ENCODE measurements at regions not wholly inside any gene's neighbourhood (a gene's known extent, or its start where the extent isn't known, plus 50 kb on each side); places are given as distances from the start of the nearest gene placed in this dataset.

DNA sequence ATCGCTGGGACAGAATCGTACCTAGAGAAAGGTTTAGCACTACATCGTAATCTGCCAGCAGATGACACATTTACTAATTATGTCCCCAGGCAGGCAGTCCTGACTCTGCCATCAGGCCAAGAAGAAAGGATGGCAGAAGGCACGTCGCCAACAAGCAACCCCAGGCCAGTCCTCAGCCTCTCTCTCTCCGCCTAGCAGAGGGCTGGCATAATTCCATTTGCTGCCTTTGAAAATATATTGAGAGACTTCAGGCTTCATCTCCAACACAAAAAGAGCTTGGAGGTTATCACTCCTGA is 1517.0 kb downstream of the TBC1D22A start:
- DNase-seq (ENCODE audit: low spot score), result no peak

DNA sequence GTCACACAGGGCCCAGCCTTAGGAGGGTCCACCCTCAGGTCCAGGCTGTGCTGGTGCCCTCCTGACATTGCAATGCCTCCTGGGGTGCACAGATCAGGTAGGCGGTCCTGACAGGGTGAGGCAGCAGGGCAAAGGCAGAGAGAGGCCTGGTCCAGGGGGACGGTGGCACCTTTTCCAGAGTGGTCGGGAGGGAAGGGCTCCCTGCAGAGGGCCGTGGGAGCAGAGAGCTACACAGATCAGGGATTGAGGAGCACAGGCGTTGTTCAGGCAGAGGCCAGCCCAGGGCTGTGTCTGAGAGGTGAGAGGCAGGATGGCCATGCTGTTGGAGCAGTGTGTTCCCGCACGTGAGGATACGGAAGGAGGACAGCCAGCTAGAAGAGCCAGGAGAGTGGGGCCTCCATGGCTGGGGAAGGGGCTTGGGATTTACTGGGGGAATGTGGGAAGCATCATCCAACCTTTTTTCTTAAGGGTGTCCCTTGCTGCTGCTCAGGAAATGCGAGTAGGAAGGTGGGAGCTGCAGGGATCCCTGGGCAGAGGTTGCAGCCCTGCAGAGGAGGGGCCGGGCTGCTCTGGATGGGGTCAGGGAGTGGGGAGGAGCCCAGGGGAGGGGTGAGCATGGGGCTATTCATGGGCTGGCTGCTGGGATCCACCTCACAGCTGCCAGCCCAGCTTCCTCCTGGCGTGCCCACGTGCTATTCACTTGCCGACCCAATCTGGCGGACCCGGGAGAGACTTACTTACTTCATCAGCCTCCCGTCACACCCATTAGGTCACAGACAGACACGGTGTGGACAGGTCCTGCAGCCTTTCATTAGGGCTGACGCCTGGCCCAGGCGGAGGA is 1516.4 kb downstream of the TBC1D22A start:
- no peak for DNase-seq (ENCODE audit: low spot score)

DNA sequence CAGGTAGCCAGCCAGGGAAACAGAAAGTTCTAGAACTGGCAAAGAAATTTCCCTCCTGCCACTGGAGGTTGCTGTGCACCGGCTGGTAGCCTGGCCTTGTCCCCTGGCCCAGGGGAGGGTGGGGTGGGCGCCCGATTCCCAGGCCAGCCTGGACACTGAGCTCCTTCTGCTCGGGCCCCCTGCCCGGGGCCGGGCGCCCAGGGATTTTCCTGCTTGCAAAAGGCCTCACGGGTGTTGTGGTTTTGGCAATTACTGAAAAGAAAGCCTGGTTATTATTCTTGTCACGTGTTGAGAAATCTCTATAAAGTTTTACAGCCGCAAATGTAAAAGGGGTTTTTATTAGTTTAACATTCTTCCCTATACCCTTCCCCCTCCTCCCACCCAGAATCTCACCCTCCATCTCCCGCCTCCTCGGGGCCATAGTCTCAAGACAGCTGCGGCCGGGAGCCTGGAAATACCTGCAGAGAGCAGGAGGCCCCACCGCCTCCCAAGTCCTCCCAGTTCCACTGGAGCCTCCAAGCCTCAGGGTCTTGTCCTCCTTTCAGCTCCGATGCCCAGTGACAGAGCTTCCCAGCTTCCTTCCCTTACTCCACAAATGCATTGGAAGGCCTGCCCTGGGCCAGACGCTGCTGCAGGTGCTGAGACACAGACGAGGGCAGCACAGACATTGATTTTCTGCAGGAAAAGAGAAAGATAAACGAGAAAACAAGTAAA is 1515.6 kb downstream of the TBC1D22A start:
- peak; percentile 65 for DNase-seq (ENCODE audit: low spot score)

DNA sequence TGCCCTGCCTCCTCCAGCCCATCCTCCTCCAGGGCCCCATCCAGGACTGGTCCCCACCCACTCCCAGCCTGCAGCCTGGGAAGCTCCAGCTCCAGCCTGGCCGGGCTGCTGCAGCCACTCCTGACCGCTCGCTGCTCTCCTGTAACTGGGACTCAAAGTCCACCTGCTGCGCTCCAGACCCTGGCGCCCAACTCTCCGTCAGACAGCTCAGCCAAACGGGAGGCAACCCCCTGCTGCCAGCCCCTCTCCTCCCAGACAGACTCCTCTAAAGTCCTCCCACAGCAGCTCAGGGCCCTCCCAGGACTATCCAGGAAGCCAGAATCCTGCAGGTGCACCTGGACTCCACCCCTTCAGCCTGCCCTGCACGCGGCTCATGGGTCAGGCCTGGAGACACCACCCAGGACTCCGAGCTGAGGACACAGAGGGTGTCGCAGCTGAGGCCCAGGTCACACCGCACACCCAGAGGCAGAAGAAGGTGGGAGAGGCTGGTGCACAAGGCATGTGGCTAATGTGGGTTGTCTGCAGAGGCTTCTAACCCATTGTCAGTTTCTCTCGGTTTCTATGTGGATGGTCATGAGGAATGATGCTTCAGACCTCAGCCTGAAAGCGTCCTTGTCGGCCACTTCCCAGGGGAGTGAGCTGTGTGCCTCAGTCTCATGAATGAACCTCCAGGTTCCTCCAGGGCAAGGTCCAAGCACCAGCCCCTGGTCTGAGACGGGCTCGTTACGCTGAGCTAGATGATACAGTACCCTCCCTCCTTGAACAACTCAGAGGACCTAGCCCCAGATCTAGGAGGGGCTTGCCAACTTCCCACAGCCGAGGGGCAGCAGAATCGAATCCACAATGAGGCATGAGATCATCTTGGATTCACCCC is 1514.8 kb downstream of the TBC1D22A start:
- DNase-seq (ENCODE audit: low spot score), result no peak

DNA sequence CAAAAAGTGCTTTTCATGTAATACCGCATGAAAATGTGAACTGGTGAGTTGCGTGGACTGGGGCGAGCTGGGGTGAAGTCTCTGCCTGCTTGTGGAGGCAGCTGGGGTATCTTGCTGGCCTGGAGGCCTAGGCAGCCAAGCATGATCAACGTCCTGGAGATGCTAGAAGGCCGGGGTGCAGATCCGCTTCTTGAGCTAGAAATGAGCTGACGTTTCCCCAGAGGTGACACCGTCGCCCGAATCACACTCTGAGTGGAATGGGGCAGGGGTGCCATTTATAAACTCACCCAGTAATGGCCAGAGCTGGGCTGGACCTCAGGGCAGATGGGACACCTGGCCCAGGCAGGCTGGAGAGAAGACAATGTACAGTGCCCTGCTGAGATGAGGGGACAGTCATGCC is 1513.0 kb downstream of the TBC1D22A start:
- DNase-seq (ENCODE audit: low spot score), result no peak

DNA sequence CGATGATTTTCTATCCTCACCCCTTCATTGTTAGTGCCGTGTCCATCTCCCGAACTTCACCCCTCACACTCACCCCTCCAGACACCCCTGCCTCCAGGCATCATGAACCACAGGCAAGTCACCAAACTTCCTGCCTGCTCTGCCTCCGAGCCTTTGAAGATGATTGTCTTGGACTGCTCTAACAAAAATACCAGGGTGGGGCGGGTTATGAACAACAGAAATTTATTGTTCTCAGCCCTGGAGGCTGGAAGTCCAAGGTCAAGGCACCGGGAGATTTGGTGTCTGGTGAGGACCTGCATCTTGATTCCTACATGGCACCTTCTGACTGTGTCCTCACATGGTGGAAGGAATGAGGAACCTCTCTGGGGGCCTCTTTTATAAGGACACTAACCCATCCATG is 1508.3 kb downstream of the TBC1D22A start:
- no peak for DNase-seq (ENCODE audit: low spot score)

DNA sequence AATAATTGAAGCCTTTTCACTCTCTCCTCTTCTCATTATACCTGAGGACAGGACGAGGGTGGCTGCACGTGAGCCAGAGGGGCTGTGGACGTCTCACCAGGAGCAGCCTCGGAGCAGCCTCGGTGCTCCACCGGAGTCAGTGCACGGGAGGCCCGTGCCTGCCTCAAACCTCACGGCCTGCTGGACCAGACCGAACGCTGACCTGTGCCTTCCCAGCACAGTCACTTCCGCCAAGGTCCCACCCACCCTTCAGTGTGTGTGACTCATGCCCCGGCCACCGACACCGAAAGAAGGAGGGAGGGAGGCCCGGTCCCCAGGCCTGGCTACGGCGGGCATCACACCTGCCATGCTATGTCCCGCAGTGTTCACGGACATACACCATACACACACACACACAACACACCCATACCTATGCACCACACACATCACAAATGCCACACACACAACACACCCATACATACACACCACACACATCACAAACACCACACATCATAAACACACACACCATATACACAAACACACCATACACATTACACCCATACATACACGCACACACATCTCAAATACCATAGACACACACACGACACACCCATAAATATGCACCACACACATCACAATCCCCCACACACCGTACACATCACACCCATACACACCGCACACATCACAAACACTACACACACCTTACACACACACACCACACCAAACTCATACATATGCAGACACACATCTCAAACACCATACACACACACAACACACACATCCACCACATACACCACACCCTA is 1506.5 kb downstream of the TBC1D22A start:
- DNase-seq (ENCODE audit: low spot score), result no peak

DNA sequence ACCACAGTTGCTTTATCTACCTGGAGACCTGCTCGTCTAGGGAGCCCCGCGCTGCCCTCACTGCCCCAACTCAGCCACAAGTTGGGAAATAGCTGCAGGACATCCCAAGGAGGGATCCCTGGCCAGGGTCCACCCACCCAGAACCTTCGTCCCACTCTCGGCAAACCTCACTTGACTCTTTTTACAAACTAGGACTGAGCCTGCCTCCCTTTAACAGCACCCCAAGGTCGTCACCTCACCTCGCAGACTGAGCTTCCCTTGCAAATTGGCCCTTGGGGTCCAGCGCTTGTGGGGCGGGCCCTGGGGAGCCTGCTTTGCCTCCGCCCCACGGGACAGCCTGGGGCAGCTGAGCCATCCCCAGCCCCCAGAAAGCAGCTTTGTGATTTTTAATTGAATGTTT is 1505.8 kb downstream of the TBC1D22A start:
- DNase-seq (ENCODE audit: low spot score), result no peak

DNA sequence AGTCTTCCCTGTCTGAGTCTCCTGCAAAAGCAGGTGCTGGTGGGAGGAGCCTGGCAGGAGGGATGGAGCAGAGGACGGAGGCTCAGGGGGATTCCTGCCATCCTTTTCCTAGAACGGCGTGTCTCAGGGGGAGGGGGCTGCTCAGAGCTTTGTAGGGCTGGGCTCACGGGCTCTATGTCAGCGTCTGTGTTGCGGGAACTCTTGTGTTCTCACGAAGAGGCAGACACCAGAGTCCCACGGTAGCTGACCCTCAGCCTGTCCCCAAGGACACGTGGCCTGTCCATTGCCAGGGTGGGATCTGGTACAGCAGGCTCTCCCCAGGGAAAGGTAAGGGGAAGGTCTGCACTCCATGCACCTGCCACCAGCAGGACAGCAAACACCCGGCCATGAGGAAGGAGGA is 1505.2 kb downstream of the TBC1D22A start:
- DNase-seq (ENCODE audit: low spot score), result no peak

DNA sequence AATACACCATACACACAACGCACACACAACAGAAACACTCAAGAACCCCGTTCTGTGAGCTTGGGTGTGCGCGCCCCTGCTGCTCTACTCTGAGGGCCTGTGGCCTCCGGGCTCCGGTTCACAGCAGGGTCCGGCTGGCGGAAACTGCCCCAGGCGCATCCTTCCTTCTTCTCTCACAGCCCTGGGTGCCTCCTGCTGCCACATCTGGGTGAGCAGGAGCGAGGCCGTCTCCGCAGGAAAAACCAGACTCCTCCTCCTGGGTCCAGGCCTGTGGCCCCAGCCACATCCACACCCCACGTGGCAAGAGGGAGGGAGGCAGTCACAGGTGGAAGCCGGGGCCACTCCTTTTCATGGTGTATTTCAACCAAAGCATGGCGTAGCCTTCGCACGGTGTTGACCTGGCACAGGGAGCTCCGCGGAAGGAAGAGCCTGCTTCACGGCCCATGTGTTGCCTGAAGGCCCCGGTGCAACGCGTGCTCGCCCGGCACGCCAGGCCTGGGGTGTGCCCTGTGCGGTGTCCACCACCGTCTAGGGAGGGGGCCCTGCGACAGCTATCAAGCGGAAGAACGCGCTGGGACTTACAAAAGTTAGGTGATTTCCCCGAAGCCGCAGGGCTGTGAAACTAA is 1502.7 kb downstream of the TBC1D22A start:
- no peak for DNase-seq (ENCODE audit: low spot score)

DNA sequence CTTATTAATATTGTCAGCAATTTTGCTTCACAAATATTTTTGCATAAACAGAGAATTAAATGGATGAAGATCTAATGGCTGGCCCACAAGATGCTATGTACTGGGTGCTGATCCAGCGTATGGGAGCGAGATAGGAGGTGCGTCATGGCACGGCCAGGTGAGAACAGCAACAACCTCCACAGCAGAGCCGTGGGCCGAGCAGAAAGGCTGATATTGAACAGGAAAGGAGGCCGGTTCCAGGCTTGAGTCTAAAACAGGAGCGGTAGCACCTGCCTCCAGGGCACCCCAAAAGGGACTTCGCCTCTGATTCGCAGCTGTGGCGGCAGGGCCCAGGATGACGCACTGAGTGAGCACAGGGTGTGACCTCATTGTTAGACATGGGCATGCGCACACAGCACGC is 1502.1 kb downstream of the TBC1D22A start:
- no peak for DNase-seq (ENCODE audit: low spot score)

DNA sequence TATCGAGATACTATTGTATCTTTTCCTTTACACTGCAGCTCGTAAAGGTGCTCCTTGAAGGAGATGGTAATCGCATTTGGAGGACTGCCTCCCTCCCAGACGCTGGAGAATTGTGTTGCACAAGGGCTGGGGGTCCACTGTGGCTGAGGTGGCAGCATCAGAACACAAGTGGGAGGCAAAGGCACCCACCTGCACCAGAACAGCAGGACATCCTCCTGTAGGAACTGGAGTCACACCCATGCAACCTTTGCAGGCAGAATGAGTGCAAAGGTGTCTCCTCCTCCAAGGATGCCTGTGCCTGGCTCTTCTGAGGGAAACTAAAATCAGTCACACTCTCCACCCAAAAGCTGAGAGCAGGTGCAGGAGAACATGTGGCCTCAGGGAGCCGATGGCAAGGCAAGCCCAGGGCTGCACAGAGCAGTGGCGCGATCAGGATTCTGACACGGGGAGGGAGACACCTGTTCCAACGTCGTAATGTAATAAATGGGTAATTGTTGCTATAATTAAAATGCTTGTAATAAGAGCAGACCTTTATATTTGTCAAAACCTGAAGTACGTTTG is 1501.4 kb downstream of the TBC1D22A start:
- DNase-seq (ENCODE audit: low spot score), result no peak

DNA sequence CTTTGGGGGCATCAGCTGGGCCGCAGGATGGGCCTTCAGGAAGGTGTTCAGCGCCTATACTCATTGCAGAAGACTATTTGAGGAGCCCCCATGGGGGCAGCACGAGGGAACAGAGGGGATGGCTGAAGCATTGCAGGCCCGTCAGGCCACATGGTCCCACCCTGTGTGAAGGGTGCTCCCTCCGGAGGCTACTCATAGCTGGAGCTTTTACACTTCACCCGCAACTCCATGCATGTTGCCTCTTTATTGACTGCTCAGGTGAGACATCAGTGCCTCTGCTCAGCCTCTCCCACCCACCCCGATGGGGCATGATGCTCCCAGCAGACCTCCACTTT is 1500.9 kb downstream of the TBC1D22A start:
- no peak for DNase-seq (ENCODE audit: low spot score)

DNA sequence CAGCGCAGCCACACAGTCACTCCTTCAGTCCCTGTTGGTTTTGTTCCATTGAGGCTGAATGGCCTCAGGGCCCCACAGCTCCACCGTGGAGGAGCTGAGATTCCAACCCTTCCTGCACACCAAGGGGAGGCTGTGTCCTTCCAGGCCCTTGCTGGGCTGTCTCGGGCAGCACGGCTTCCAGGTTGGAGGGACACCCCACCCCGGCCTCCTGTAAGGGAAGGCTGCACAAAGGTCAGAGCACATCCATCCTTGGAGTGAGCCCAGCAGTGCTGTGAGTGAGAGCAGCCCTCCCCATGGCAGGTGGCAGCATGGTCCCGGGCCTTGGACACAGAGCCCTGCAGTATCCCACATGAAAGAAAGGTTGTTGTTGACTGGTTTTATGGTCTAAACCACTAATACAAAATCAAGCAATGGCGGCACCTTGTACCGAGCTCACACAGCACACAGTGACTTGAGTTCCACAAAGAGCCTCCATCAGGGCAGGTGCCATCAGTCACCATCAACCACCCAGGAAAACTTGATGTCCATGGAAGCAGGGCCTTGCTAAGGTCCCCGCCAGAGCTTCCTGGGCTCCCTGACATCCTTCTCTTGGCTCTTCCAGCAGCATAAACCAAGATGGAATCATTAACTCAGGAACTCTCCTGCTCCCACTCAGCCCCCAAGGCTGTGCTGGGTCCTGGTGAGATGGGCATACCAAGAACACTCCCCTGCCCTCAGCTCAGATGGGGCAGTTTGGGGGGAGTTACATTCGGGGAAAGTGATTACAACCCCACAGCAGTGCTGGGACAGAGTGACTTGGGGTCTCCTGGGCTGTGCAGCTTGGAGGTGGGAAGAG is 1500.4 kb downstream of the TBC1D22A start:
- DNase-seq (ENCODE audit: low spot score), result no peak

DNA sequence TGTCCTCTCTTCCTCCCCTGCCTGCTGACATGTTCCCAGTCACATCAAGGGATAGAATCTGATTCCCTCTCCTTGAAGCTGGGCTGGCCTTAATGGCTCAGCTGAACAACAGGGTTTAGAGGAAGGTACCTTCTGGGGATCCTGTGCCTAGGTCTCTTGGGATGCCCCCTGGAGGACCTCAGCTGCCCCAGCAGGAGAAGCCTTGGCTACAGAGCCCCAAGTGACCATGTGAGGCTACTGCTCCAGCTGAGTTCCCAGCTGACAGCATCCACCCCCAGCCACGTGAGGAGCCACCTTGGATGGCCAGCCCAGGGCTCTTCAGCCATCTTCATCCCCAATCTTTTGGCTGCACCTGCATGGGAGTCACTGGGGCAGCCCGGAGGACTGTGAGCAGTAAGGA is 1499.3 kb downstream of the TBC1D22A start:
- no peak for DNase-seq (ENCODE audit: low spot score)

DNA sequence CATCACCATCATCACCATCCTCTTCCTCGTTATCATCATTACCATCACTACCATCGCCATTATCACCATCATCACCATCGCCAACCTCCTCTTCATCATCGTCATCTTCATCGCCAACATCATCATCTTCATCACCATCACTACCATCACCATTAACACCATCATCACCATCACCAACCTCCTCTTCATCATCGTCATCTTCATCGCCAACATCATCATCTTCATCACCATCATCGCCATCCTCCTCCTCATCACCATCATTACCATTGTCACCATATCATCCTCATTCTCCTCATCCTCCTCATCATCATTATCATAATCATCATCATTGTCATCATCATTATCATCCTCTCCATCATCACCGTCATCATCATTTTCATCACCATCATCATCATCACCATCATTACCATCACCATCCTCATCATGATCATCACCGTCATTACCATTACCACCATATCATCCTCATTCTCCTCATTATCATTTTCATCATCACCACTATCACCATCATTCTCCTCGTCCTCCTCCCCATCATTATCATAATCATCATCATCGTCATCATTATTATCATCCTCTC is 1498.7 kb downstream of the TBC1D22A start:
- DNase-seq (ENCODE audit: low spot score), result no peak

DNA sequence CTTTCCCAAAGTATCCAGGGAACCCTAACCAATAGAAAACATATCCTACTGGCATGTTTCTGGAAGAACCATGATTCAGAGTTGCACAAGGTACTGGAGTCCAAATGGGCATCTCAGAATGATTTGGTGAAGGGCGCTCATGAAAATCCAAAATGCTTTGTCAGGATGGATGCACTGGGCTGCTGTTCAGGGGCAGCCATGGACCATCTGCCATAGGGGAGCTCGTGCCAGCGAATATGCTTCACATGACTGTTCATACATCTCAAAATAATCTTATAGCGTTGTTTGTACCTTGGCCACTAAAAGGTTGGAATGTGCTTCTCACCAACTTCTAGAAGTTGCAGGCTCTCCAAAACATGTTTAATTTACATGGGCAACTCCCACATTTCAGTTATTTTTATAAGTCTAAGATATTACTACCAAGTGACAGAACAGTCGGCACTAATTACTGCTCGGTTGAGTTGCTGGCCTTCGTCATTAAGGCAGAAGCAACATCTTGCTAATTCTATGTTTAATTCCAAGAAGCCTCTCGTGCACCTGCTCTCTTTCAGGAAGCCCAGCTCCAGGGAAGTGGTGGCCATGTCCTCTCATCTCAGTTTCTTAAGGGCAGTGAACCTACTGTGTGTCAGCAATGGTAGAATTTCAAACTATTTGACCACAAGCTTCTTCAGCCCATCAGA is 1497.7 kb downstream of the TBC1D22A start:
- DNase-seq (ENCODE audit: low spot score), result no peak

DNA sequence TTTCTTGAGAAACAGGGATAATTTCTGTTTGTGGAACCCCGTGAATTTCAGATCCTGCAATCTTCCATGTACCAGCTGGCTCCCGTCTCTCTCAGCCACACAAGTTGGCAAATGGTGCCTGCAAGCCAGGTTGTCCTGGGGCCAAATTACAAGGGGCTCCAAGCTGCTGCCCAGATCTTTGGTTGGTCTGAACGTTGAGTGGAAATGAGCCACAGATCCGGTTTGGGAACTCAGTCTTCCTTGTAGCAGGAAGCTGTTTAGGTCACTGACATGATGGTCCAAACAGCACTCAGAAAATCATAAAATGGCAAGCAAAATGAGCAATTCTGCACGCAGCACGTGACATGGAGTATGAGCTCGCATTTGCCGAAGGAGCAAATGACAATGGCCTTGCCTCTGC is 1496.4 kb downstream of the TBC1D22A start:
- DNase-seq (ENCODE audit: low spot score), result no peak

DNA sequence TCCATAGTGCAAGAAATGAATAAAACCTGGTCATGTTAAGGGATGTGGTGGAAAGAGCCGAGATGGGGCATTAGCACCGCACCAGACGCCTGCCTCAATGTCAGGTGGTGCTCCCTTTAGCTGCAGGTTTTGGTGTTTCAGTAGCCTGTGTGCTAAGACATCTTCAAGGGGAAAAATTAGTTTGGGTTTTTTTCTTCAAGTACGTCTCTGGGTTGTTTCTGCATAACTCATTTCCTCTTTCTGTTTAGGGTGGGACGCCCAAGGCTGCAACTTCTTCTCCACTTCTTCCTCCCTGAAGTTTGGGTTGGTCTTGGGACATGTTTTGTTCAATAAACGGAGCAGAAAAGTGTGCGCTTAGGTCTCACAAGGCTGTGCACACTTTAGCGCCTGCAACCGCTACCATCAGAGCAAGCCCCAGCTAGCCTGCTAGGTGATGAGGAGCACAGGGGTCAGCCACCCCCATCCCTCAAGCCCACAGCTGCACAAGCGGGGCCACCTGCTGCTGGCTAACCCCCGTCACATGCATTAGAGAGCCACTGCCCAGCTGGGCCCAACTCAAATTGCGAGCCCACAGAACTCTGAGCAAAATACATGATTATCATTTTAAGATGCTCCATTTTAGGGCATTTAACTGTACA is 1495.7 kb downstream of the TBC1D22A start:
- DNase-seq (ENCODE audit: low spot score), result no peak

All from putamen (tissue), 1 donor.